Adrenal gland (tissue), 5 donors: ENCODE measurements at regions not wholly inside any gene's neighbourhood (a gene's known extent, or its start where the extent isn't known, plus 50 kb on each side); places are given as distances from the start of the nearest gene placed in this dataset.

ENCODE experiments used
- POLR2A ChIP-seq, 2 donors: fragments of 450-650 bp; IDR thresholded peaks; one replicate each; pipeline ENCODE4 v1.6.1; 2017; ENCODE audit warnings: antibody characterized with exemption in 2 of 2, mild to moderate bottlenecking in 2 of 2, moderate library complexity in 1 of 2
- TF ChIP-seq, protein P1 (sequence below), 6 experiments: fragments of 450-650 bp in 4 of 6; fragments of 200-600 bp in 2 of 6; sonication (generic) in 1 of 6; IDR thresholded peaks; 1 replicate in 5 of 6; 2 replicates in 1 of 6; pipeline versions ENCODE4 v1.5.1 to v1.8.0; 2016 to 2021; ENCODE audit warnings: antibody characterized with exemption in 6 of 6, mild to moderate bottlenecking in 2 of 6, moderate library complexity in 1 of 6
- donor health status: DM: no; HTN: no; CAD: no.

DNA sequence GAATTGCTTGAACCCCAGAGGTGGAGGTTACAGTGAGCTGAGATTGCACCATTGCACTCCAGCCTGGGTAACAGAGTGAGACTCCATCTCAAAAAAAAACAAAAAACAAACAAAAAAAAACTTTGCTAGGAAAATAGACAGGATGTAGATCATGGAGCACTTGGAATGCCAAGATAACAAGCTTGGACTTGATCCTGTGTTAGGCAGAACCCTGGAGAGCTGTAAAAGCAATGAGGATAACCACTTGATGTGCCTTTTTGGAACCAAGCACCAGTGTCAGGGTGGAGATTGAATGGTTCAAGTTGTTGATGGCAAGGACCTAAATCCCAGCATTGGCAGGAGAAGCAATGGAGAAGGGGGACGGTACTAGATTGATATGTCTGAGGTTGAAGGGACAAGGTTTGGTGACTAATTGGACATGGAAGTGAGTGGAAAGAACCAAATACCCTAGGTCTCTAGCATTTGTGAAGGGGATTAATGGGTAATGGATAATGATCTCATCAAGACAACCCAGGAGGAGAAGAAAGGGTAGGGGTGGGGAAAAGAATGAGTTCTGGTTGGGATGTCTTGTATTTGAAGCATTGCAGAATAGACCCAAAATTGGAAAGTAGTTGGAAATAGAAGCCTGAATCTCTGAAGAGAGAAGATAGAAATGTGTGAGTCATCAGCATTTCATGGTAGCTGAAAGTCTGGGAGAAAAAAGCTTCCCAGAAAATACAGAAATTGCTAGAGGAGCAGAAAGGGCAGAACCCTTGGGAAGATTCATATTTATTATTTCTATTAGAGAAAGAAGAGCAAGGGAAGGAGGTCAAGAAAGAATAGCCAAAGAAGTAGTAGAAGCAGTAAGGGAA is 176.7 kb downstream of the NUAK1 start:
- TF ChIP-seq, protein P1, sequence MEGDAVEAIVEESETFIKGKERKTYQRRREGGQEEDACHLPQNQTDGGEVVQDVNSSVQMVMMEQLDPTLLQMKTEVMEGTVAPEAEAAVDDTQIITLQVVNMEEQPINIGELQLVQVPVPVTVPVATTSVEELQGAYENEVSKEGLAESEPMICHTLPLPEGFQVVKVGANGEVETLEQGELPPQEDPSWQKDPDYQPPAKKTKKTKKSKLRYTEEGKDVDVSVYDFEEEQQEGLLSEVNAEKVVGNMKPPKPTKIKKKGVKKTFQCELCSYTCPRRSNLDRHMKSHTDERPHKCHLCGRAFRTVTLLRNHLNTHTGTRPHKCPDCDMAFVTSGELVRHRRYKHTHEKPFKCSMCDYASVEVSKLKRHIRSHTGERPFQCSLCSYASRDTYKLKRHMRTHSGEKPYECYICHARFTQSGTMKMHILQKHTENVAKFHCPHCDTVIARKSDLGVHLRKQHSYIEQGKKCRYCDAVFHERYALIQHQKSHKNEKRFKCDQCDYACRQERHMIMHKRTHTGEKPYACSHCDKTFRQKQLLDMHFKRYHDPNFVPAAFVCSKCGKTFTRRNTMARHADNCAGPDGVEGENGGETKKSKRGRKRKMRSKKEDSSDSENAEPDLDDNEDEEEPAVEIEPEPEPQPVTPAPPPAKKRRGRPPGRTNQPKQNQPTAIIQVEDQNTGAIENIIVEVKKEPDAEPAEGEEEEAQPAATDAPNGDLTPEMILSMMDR (IDR thresholded peaks at IDR 0.05), result no peak
- no peak for TF ChIP-seq POLR2A (IDR thresholded peaks at IDR 0.05)
